Skin epidermis (tissue), 12 donors: ENCODE measurements at regions not wholly inside any gene's neighbourhood (a gene's known extent, or its start where the extent isn't known, plus 50 kb on each side); places are given as distances from the start of the nearest gene placed in this dataset.

ENCODE experiments used
- H3K27ac ChIP-seq, 21 experiments: fragments of 200-600 bp; sonication (generic) in 11 of 21; one replicate each; pipeline ENCODE4 v1.5.0; 2020; ENCODE audit warnings: mild to moderate bottlenecking in 3 of 21, inconsistent platforms in 2 of 21, moderate library complexity in 2 of 21
- H3K4me3 ChIP-seq, 7 experiments: fragments of 200-600 bp; sonication (generic) in 2 of 7; one replicate each; pipeline ENCODE4 v1.5.0; 2020; ENCODE audit warnings: inconsistent platforms in 2 of 7, mild to moderate bottlenecking in 2 of 7, moderate library complexity in 1 of 7

GRCh38 chr19:27911122-27911898, 1301.6 kb downstream of the UQCRFS1 start:
- no peak overlapping the region for H3K27ac ChIP-seq
- no peak overlapping the region for H3K4me3 ChIP-seq

GRCh38 chr19:27909861-27910260, 1303.1 kb downstream of the UQCRFS1 start:
- H3K27ac ChIP-seq = no peak overlapping the region

DNA sequence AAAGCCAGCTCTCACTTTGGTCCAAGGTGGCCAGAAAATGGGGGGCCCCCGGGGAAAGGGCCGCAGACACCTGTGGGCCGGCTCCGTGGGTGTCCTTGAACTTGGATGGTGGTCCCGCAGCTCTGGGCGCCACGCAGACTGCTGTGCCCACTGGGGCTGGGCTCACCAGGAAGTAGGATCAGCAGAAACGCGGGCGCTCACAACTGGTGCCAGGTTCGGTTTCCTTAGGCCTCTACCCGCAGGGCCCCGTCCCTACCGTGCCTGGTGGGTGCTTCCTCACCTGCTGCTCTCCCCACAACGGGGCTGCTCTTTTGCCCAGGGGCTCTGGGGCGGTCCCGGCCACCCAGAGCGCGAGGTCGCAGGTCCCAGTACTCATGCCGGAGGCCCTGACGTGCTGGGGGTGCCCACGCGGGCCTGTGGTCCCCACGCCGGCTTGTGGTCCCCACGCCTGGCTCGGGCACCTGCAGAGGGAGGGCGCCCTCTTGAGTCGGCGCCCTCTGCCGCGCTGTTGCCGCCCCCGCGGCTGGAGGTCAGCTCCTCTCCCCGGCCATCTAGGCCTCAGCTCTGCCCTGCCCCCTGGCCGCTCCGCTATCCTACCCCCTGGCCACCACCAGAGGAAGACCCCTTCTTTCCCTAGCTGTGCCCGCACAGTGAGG, 1303.6 kb downstream of the UQCRFS1 start:
- Histone ChIP-seq H3K4me3 (no peak overlapping the region), H3K27ac (no peak overlapping the region)

More at GRCh38 chr19:27909861-27910260, 1303.1 kb downstream of the UQCRFS1 start:
- H3K4me3 ChIP-seq = no peak overlapping the region

- H3K4me3 ChIP-seq = no peak overlapping the region
- H3K27ac ChIP-seq = no peak overlapping the region
Observed at GRCh38 chr19:27906081-27906480, 1306.9 kb downstream of the UQCRFS1 start.

DNA sequence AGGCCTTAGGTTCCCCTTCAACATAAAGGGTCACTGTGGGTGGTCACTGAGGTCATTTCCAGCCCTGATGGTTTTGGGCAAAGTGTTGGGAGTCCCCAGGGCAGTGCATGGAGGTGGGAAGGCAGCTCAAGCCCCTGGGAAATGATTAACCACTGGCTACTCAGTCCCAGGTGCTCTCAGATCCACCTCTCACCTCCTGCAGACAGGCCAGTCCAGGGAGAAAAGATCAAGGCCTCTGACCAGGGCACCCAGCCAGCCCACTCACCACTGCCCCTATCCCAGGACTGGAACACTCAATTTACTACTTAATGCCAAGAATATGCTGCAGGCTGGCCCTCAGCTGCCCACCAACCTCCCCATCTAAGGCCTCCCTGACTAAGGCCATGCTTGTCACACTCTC, 1307.9 kb downstream of the UQCRFS1 start:
- H3K27ac ChIP-seq = no peak overlapping the region
- H3K4me3 ChIP-seq = no peak overlapping the region

DNA sequence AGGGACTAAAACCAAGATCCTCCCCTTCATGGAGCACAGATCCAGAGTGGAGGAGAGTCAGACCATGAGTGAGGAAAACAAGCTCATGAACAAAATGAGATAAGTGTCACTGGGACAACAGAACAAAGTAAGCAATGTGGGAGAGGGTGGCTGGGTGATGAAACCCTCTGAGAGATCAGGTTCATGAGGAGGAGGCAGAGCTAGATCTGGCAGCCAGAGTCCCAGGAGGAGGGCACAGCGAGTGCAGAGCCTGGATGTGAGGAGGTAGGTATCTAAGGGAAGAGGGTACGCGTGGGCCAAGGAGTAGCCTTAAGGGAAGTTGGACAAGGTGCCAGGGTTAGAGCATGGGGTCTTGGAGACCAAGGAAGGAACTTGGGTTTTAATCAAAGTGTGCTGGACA, 1311.9 kb downstream of the UQCRFS1 start:
- H3K27ac ChIP-seq = no peak overlapping the region

DNA sequence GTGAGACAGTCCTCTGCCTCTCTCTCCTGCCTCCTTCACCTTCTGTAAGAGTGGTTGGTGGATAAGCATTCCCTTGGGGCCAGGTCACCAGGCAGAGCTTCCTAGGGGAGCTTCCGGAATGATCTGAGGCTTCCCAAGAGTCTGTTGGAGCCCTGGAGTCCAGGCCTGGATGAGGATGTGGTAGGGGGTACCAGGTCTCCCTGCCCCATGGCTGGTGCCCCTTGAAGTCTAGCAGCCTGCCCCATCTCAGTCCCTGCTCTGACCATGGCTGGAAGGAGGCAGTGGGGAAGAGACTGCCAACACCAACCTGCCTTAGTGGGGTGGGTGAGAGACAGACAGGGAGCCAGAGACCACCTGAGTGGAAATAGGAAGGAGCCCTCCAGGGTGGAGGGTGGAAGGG, 1316.9 kb downstream of the UQCRFS1 start:
- Histone ChIP-seq H3K4me3 (no peak overlapping the region), H3K27ac (no peak overlapping the region)

More for the DNA sequence above, 1311.9 kb downstream of the UQCRFS1 start:
- no peak overlapping the region for H3K4me3 ChIP-seq

DNA sequence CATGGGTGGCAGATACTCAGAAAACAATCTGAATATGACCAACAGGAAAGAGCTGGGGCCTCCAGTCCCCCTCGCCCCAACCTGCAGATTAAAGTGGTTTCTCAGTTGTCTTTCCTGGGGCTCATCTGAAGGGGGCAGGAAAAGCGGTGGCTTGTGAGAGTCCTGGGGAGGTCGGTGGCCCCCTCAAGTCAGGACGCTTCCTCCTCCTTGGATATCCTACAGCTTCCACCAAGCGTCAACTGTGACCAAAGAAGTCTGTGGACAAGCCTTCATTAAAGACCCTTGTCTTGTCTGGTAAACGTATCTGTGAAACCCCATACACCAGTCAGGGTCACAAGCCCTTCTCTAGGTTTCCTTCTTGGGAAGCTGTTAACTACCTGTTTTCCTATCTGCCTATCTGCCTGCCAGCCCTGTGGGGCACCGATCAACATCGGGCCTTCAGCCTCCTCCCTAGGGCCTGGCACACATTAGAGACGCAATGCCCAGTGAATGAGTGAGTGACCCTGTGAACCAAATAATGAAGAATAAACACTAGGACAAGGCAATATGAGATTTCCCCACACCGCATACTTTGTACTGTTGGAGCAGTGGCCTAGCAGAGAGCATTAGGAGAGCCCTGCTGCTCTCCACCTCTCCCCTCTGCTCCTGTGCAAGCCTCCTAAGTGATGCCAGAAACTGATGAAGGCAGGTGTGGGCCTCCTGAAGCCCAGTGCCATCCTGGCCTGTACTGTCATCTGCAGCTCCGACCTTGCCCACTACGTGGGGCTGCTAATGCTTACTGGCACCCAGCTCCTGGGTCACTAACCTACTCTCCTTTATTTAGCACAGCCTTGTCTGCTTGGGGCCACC, 1317.8 kb downstream of the UQCRFS1 start:
- H3K4me3 ChIP-seq = no peak overlapping the region

GRCh38 chr19:27892500-27892899, 1320.5 kb downstream of the UQCRFS1 start:
- no peak overlapping the region for H3K27ac ChIP-seq
- no peak overlapping the region for H3K4me3 ChIP-seq

More for the DNA sequence above, 1317.8 kb downstream of the UQCRFS1 start:
- H3K27ac ChIP-seq = no peak overlapping the region

DNA sequence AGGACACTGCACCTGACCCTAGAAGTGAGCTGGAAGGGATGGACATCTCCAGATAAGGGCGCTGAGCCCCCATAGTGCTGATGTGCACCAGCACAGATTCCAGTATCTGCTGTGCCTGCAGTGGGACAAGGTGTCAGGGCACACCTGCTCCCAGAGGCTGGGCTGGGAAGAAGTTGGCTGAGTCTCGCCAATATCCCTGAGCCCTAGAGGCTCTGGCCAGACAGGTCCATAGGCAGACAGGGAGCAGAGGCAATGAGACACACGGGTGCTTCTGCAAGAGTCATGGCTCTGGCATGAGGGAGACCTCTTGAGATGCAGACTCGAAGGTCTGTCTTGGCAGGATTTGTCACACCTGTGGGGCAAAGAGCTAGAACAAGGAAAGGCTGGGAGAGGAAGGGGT, 1321.5 kb downstream of the UQCRFS1 start:
- H3K4me3 ChIP-seq = no peak overlapping the region
- H3K27ac ChIP-seq = no peak overlapping the region

DNA sequence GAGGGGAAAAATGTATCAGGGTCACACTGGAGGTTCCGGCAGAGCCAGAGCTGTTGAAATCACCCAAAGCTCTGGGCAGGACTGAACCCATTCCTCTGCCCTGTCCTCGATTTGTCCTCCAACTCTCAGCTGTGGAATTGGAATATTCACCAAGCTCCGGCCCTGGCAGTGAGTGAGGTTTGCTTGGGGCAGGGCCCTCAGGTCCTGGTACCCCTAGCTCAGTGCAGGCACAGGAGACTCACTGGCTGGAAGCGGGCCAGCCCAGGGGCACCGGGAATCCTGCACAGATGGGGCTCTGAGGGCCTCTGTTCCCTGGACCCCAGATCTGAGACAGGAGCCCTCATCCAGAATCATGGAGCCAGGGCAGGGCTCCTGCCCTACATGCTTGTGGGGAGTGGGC, 1322.3 kb downstream of the UQCRFS1 start:
- Histone ChIP-seq H3K4me3 (no peak overlapping the region), H3K27ac (no peak overlapping the region)

DNA sequence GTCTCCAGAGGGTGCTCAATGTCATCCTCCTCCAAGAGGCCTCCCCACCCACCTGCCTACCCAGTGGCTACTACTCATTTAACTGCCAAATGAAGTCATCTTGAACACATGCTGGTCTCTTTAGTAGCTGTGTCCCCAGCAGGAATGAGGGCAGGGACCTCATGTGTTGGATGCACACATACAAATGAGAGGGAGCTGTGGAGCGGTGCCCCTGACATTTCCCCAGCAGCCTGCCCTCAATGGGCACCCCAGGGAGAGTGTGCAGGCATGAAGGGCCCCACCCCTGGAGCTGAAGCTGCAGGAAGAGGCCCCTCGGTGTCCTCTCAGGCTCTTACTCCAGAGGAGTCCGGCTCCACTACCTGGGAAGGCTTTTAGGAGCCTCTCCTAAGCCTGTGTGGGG, 1322.7 kb downstream of the UQCRFS1 start:
- Histone ChIP-seq H3K4me3 (no peak overlapping the region), H3K27ac (no peak overlapping the region)

GRCh38 chr19:27889156-27889555, 1323.8 kb downstream of the UQCRFS1 start:
- H3K27ac ChIP-seq = no peak overlapping the region
- no peak overlapping the region for H3K4me3 ChIP-seq

GRCh38 chr19:27887946-27888345, 1325.0 kb downstream of the UQCRFS1 start:
- Histone ChIP-seq H3K27ac (no peak overlapping the region), H3K4me3 (no peak overlapping the region)

GRCh38 chr19:27885359-27885758, 1327.6 kb downstream of the UQCRFS1 start:
- H3K27ac ChIP-seq = no peak overlapping the region
- H3K4me3 ChIP-seq = no peak overlapping the region

- Histone ChIP-seq H3K27ac (no peak overlapping the region), H3K4me3 (no peak overlapping the region)
Observed at GRCh38 chr19:27884376-27884775, 1328.6 kb downstream of the UQCRFS1 start.

GRCh38 chr19:27881213-27881612, 1331.7 kb downstream of the UQCRFS1 start:
- Histone ChIP-seq H3K4me3 (no peak overlapping the region), H3K27ac (no peak overlapping the region)

GRCh38 chr19:27876976-27877512, 1335.9 kb downstream of the UQCRFS1 start:
- no peak overlapping the region for H3K4me3 ChIP-seq

DNA sequence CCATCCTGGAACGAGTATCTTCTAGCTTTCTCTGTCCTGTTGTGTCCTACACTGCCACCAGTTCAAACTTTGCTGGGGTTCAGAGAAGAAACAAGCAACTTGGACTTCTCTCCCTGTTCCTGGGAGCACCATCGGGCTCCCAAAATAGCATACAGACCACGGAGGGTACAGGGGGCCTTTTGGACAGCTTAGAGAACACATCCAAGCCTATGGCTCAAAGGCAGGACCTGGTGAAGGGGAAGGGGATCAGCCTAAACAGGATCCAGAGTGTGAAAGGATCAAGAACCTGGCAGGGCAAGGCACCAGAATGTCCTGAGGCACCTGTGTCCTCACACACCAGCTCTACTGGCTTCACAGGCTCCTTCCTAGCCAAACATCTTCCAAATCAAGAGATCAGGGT, 1336.5 kb downstream of the UQCRFS1 start:
- Histone ChIP-seq H3K4me3 (no peak overlapping the region), H3K27ac (no peak overlapping the region)

More at GRCh38 chr19:27876976-27877512, 1335.9 kb downstream of the UQCRFS1 start:
- no peak overlapping the region for H3K27ac ChIP-seq

- Histone ChIP-seq H3K27ac (no peak overlapping the region), H3K4me3 (no peak overlapping the region)
Observed at GRCh38 chr19:27872370-27872769, 1340.6 kb downstream of the UQCRFS1 start.
